HG03439 (cell line): ENCODE measurements at regions not wholly inside any gene's neighbourhood (a gene's known extent, or its start where the extent isn't known, plus 50 kb on each side); places are given as distances from the start of the nearest gene placed in this dataset.

Experiments used
- ATAC-seq: cut with Tn5 transposase; IDR thresholded peaks from one replicate; pipeline ENCODE4 v1.9.1; 2021; ENCODE audit warnings: mild to moderate bottlenecking, moderate library complexity; ENCODE audit not compliant: unreplicated experiment

DNA sequence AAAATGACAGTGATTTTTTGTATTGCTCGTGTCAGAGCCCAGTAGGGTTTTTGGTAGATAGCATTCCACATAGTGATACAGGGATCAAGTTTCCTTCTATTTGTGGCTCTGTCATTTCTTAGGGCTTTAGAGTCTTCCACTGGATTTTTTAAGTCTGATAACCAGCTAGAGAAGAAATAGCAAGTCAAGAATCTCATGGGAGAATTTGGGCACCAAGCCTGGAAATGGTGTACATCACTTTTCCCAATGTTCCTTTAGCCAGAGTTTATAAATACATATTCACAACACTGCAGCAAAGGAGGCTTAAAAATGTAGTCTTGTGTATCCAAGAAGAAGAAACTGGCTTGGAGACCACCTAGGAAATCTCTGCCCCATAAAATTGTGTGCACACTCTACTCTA, 647.1 kb upstream of the KLF4 start:
- ATAC-seq, result no peak

DNA sequence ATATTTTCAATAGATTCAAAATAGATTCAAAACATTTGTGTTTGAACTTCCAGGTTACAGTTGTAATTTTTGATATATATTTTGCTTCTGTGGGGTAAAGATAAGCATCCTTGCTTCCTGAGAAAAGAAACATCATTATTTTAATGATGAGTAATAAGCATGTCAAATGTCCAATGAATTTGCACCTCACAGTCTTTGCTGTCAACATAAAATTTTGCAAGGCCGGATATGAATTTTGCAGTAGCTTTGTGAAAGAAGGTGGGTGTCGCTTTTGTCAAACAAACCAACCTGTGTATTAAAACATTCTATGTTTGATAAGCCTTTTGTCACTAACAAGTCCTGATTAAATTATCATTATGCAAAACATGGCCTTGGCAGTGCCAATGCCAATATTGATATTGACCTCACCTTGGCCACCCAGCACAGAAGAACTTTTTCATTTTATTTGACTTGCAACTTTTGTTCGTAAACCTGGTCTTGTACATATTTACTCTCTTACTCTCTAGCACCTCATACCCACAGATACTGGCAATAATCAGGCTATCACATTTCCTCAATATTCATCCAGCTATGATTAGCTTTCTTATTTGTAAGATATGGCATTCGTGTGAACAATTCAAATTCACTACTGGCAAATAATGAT, 645.0 kb upstream of the KLF4 start:
- no peak for ATAC-seq

DNA sequence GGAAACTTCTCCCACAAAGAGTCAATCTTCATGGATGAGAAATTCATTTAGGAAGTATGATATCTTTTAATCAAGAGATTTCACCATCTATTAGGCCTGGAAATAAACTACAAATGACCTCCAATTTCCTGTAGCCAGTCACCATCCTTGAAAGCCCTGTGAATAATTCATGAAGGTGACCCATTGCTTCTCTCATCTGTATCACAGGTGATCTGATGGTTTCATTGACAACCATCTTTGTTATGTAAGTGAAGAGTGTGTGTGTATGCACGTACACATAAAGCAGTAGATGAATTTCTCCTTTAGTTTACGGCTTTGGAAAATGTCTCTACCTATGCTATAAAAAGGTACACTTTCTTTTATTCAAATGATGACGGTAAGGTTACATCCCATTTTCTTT, 644.1 kb upstream of the KLF4 start:
- ATAC-seq, result no peak

DNA sequence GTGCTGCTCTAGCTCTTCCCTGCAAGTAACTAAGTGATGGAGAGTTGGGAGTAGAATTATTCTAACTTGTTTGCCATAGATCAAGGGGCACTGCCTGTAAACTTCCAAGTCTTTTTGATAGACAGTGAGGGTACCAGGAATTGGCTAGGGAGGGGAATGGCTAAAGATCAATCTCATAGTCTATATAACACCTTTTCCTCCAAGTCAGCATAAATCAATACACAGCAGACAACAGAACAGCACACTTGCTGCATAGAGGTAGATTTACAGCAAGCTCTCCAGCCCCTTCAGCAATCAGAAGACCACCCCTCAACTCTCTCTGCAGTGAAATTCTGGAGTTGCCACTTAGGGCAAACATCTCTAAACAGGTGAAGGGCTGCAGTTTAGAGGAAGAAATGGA, 643.5 kb upstream of the KLF4 start:
- no peak for ATAC-seq

- ATAC-seq, result no peak
These were observed 641.3 kb upstream of the KLF4 start for GRCh38 chr9:108130905-108131304.

- ATAC-seq, result no peak
These were observed 636.1 kb upstream of the KLF4 start for GRCh38 chr9:108125625-108126024.

DNA sequence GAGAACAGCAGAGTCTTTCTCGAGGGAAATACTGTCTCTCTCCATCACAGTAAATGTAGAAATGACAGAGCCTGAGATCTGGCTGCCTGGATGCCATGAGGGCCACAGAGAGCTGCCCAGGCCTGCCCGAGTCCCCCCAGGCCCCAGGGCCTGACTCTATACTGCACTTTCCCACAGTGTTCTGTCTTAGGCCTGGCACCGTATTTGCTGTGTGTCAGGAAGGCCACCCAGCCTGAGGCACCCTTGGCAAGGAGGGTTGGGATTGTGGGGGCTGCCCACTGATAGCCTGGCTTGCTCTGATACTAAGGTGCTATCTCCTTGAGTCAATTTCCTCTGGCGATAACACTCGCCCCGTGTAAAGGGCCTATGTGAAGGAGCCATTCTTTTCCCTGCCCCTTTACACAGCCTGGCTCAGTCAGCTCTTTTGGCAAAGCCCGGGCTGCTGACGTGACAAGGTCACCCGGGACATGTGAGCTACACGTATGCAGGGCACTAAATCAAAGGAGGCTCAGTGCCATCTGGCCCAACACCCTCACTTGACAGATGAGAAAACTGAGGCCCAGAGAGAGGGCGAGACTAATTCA, 630.1 kb upstream of the KLF4 start:
- no peak for ATAC-seq

DNA sequence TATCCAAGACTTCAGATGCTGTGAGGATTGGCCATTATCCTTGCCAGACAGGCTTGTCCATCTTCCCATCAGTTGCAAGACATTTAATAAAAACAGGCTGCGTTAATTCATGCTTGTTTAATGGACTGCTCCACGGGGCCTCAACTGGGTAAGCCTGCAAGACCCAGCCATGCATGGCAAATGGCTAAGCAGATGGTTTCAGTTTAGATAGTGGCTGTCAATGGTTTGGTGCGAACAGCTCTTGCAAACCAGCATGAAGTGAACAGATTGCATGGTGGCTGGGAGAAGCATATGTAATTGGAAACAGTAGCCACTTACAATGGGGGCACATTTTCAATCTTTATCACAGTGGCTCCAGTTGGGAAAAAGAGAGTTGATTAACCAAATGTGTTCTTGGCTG, 628.2 kb upstream of the KLF4 start:
- ATAC-seq, result no peak

- ATAC-seq, result no peak
These were observed 627.7 kb upstream of the KLF4 start for GRCh38 chr9:108117306-108117705.

DNA sequence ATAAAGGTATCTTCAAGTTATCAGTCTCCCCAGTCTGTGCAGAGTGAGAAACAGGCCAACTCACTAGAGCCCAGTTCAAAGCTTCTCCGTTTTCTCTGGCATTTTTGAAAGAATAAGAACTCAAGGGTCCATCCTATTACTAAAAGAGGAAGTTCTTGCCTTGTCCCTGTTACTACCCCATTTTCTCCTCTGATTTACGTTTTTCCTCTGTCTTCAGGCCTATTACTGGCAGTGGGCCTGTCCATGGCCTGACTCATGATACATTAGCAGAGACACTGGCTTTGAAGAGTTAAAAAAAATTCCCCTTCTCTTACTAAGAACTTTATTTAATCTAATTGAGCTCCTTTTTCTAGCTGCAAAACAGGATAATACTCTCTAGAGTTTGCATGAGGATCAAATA, 624.0 kb upstream of the KLF4 start:
- no peak for ATAC-seq

DNA sequence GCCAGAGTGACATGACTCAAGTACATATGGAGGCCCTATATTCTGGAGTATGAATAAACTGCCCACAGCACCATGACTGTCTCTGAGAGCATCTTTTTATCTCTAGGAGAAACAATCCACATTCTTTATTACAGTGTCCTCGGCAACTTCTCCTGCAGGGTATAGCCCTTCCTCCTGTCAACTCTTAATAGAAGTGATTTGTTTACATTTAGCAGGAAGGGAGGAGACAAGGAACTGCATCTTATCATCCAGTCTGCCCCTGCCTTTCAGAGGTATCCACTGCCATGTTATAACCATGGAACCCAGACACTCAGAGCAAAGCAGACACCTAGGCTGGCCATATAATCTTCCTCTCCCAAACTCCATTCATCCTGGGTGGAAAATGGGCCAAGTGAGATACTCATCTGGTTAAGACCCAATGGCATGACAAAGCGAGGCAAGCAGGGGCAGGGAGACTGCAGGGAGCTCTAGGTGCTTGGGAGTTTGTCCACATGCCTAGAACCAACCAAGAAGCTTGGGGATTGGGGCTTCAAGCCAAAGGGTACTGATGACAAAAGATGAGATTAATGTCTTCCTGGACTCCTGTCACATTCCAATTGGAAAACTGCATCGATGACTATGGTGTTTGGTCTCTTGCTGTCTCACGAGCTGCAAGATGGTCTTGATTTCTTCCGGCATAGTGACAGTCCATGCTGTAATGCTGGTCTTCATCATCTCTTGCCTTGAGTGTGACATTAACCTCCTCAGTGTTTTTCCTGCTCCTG, 620.5 kb upstream of the KLF4 start:
- ATAC-seq, result no peak

DNA sequence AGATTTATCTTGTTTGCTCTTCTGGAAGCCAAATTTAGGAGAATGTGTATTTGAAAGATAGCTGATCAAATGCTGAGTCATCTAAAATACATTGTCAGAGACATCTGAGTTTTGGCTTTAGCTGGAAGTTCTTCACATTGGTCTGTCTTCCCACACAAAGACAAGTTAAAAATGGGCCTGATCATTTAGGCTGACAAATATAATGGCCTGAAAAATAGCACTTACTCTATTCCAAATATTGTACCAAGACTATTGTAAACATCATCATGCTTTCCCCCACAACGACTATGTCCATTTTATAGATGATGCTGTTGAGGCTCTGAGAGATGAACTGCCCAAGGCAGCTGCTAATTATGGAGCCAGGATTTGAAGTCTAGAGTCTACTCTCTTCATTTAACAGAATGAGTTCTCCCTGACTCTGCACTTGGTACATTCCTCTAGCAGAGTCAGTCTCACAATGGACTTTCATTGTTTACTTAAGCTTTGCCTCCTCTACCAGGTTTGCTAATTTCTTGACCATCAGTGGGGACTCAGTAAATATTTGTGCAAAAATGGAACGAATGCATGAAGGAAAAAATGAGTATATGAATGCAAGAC, 619.4 kb upstream of the KLF4 start:
- ATAC-seq, result no peak

GRCh38 chr9:108108280-108108851, 618.8 kb upstream of the KLF4 start:
- ATAC-seq, result no peak

DNA sequence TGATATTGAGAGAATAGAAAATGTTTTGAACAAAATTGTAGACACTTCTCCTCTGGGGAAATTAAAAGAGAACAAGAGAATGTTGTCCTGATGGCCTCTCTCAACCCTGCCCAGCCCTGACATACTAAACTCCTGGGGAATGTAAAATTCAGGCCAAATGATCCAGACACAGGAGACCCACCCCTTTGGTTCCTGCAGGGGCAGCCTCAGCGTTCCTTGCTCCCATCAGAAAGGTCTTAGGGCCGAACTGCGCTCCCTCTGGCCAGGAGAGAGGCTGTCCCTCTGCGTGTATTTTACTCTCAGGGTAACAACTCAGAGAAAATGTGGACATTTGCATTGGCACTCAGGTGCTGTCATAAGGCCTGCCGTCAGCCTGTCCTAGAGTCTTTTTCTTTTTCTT, 616.3 kb upstream of the KLF4 start:
- ATAC-seq, result no peak

DNA sequence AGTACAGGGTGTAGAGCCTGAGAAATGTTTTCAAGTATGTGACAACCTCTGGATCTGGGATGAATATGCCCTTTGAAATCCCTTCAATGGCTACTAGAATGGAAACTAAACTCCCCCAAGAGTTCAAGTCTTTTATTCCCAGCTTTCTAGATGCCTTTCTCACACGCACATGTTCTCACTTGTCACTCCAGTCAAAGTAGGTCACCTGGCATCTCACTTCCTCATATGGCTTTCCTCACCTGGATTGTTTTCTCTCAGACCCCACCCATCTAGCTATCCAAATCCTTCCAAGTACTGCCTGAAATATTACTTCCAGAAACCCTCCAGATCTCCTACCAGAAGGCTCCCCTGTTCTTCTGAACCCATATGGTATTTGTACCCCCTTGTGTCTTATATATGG, 615.4 kb upstream of the KLF4 start:
- no peak for ATAC-seq

DNA sequence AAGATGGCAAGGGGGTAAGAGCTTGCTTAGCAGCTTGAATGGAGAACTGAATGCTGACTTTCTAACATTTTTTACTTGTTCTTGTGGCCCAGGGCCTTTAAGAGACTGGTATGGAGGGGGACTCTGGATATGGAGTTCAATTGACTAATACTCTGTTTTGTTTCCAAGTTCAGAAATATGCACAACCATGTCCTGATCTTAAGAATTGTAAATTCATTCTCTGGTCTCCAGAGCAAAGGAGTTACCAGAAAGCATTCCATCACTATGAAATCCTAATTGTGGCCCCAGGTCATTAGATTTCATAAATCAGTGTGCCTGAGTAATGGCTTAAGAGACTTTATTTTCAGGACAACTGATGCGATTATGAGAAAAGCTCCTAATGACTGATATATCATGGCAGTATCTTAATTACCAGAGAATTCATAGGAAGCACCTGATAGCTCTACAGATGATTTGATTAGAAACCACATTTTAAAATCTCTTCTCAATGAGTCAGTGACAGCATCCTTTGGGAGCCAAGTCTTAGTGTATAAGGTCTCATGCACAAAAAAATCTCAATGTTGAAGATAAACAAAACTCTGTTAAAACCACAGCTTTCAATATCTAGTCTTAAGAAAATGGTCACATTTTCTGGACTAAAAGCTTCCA, 613.6 kb upstream of the KLF4 start:
- no peak for ATAC-seq

DNA sequence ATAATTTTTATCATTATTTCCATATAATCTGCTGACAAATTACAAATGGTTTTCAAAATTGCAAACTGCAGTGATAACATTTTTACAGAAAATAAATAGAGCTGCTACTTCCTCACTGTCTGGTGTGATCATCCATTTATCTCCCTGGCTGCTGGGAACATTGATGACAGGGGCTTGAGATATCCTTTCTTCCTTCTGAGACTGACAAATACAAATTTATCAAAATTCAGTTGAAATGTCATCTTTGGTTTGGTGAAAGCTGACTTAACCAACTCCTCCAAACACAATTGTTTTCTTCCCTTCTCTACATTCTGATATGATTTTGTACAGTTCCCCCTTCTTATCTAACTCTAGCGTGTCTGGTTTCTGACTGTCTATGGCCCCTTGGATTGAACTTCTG, 611.8 kb upstream of the KLF4 start:
- ATAC-seq, result no peak

- ATAC-seq, result no peak
These were observed 611.0 kb upstream of the KLF4 start for GRCh38 chr9:108100571-108100970.

DNA sequence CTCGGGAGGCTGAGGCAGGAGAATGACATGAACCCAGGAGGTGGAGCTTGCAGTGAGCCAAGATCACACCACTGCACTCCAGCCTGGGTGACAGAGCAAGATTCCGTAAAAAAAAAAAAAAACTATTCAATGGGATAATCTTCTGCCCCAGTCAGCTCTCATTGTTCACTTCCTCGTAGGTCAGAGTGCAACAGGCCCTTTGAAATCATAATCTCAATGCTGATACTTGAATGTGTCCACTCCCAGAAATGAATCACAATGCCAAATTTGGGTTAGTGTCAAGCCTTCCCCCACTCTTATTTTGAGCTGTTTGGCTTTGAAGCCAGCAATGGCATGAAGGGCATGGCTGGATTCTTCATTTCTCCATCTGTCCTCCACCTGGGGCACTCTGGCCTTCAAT, 610.3 kb upstream of the KLF4 start:
- no peak for ATAC-seq

DNA sequence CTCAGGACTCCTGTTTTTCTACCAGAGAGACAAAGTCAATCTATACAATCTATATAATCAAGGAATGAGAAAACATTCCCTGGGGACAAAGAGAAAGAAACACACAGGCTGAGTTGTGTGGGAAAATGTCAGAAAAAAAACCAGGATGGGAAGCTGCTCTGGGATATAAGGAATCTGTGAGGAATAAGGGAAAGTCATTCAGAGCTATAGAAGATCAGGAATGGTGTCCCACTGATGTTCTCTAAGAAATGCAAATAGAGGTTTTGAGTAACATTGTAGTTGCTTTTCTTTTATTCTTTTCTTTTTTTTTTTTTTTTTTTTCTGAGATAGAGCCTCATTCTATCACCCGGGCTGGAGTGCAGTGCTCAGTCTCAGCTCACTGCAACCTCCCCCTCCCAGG, 605.9 kb upstream of the KLF4 start:
- no peak for ATAC-seq

GRCh38 chr9:108094676-108094993, 605.1 kb upstream of the KLF4 start:
- ATAC-seq, result no peak
